PC-3 (cell line): ENCODE measurements at regions not wholly inside any gene's neighbourhood (a gene's known extent, or its start where the extent isn't known, plus 50 kb on each side); places are given as distances from the start of the nearest gene placed in this dataset.

Experiments
- ATAC-seq: fragments of 200-7000 bp; cut with Tn5 transposase; 2 replicates; pipeline ENCODE4 v1.9.1; 2020; ENCODE audit warnings: mild to moderate bottlenecking, moderate library complexity
- BruUV-seq: library from RNA; stranded (reverse); fragments of 400-500 nt; replicated peaks from 2 replicates; lab custom pipeline; 2021; lab: Mats Ljungman, UMichigan
- CTCF ChIA-PET: fragments of 300-600 bp; sonication (Branson Sonifier 250); formaldehyde crosslinking; loops from one replicate; lab custom pipeline; 2022; ENCODE audit warnings: antibody characterized with exemption; lab: Charles Lee
- POLR2A ChIA-PET: fragments of 300-600 bp; sonication (Branson Sonifier 250); formaldehyde crosslinking; loops from one replicate; lab custom pipeline; 2022; ENCODE audit warnings: antibody characterized with exemption; ENCODE audit not compliant: unreplicated experiment; lab: Charles Lee
- DNase-seq: peaks from one replicate; pipeline ENCODE4 v3.0.0-alpha.2; 2015
- H2AFZ ChIP-seq: fragments of 300-600 bp; sonication (generic); 2 replicates; pipeline ENCODE4 v1.6.0; 2016; ENCODE audit warnings: antibody characterized with exemption, low read length
- H3F3A ChIP-seq: fragments of 300-600 bp; sonication (generic); one replicate; pipeline ENCODE4 v1.6.0; 2017; ENCODE audit warnings: antibody characterized with exemption, low read length, control low read depth, mild to moderate bottlenecking; ENCODE audit not compliant: unreplicated experiment
- H3K27ac ChIP-seq: fragments of 300-600 bp; sonication (generic); 2 replicates; pipeline ENCODE4 v1.5.1; 2016; ENCODE audit warnings: mild to moderate bottlenecking, low read length
- H3K27me3 ChIP-seq: fragments of 300-600 bp; sonication (generic); 2 replicates; pipeline ENCODE4 v1.6.1; 2016; ENCODE audit warnings: low read length, mixed read lengths
- H3K36me3 ChIP-seq: fragments of 300-600 bp; sonication (generic); 2 replicates; pipeline ENCODE4 v1.6.1; 2016; ENCODE audit warnings: low read depth, mixed run types, low read length, mixed read lengths
- H3K4me1 ChIP-seq: fragments of 300-600 bp; sonication (generic); 2 replicates; pipeline ENCODE4 v1.5.1; 2016; ENCODE audit warnings: low read length; ENCODE audit not compliant: insufficient read depth
- H3K4me2 ChIP-seq: fragments of 300-600 bp; sonication (generic); 2 replicates; pipeline ENCODE4 v1.6.0; 2016; ENCODE audit warnings: low read length
- H3K4me3 ChIP-seq: fragments of 300-600 bp; sonication (generic); 2 replicates; pipeline ENCODE4 v1.5.1; 2016; ENCODE audit warnings: mild to moderate bottlenecking, low read length, mixed read lengths
- H3K79me2 ChIP-seq: fragments of 300-600 bp; sonication (generic); 2 replicates; pipeline ENCODE4 v1.6.1; 2017; ENCODE audit warnings: low read length, mixed read lengths
- H3K9ac ChIP-seq: fragments of 300-600 bp; sonication (generic); 2 replicates; pipeline ENCODE4 v1.6.0; 2016; ENCODE audit warnings: mild to moderate bottlenecking, low read length
- H3K9me2 ChIP-seq: fragments of 300-600 bp; sonication (generic); replicated peaks from 2 replicates; pipeline ENCODE4 v1.6.1; 2016; ENCODE audit warnings: mixed run types, low read length, mixed read lengths
- H3K9me3 ChIP-seq: fragments of 300-600 bp; sonication (generic); 2 replicates; pipeline ENCODE4 v1.6.1; 2016; ENCODE audit warnings: low read length, mixed read lengths
- H4K20me1 ChIP-seq: fragments of 300-600 bp; sonication (generic); 2 replicates; pipeline ENCODE4 v1.6.1; 2016; ENCODE audit warnings: low read length, mixed read lengths
- EZH2 ChIP-seq: fragments of 300-600 bp; sonication (generic); IDR thresholded peaks from one replicate; pipeline ENCODE4 v1.6.1; 2017; ENCODE audit warnings: antibody characterized with exemption, mild to moderate bottlenecking, low read length; ENCODE audit not compliant: unreplicated experiment
- EZH2phosphoT487 ChIP-seq: fragments of 300-600 bp; sonication (generic); IDR thresholded peaks from 2 replicates; pipeline ENCODE4 v1.6.1; 2018; ENCODE audit warnings: mild to moderate bottlenecking, antibody characterized with exemption, low read length, borderline replicate concordance
- intact Hi-C: fragments of 100-400 bp; cut with micrococcal nuclease; formaldehyde crosslinking; loops from 2 replicates; pipeline ENCODE4 v1.9.0; 2023
- TF ChIP-seq, protein P1 (sequence below): fragments of 300-600 bp; sonication (generic); conservative IDR thresholded peaks from 2 replicates; pipeline ENCODE4 v1.5.1; 2017; ENCODE audit warnings: antibody characterized with exemption, low read depth, mild to moderate bottlenecking, low read length

GRCh38 chr10:57798830-57799229 lies 468.9 kb downstream of the IPMK start:
- Histone ChIP-seq H3K27ac (no peak overlapping the region), H3K9me2 (no peaks in the 10 kb centered on the region), H3K27me3 (no peaks in the 10 kb centered on the region), H3F3A (no peaks in the 10 kb centered on the region), H3K36me3 (no peaks in the 10 kb centered on the region), H3K4me3 (no peak overlapping the region), H3K4me1 (no peaks in the 10 kb centered on the region), H3K79me2 (no peaks in the 10 kb centered on the region), H3K4me2 (no peak overlapping the region), H2AFZ (no peak overlapping the region), H3K9me3 (no peaks in the 10 kb centered on the region), H4K20me1 (no peaks in the 10 kb centered on the region), H3K9ac (no peak overlapping the region)
- BruUV-seq: no TSS peak
- intact Hi-C loops: no loop called here
- DNase-seq (no peak), ATAC-seq (no peak)
- TF ChIP-seq EZH2: no peak
- TF ChIP-seq, protein P1, sequence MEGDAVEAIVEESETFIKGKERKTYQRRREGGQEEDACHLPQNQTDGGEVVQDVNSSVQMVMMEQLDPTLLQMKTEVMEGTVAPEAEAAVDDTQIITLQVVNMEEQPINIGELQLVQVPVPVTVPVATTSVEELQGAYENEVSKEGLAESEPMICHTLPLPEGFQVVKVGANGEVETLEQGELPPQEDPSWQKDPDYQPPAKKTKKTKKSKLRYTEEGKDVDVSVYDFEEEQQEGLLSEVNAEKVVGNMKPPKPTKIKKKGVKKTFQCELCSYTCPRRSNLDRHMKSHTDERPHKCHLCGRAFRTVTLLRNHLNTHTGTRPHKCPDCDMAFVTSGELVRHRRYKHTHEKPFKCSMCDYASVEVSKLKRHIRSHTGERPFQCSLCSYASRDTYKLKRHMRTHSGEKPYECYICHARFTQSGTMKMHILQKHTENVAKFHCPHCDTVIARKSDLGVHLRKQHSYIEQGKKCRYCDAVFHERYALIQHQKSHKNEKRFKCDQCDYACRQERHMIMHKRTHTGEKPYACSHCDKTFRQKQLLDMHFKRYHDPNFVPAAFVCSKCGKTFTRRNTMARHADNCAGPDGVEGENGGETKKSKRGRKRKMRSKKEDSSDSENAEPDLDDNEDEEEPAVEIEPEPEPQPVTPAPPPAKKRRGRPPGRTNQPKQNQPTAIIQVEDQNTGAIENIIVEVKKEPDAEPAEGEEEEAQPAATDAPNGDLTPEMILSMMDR: no peak
- no peak for TF ChIP-seq EZH2phosphoT487
- ChIA-PET CTCF (no interaction called here), POLR2A (interaction anchor here (0.6 kb wide), 1 partner anchor 302 kb away, joined by 5 read pairs; no protein-coding TSS in a partner anchor)

DNA sequence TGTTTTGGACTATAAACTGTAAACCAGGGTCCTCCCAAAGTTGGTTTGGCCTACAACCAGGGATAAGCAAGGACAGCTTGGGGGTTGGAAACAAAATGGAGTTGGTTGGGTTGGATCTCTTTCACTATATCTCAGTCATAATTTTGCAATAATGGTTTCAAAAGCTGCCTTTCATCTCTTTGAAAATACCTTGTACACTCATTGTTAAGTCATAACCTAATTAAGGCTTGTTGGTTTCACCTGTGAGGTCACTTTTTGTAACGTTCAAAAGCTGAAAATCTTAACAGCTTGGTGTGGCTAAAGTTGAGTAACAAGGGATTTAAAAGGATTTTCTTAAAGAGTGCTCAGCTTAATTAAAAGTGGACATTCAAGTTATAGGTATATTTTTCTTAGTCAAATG lies 476.1 kb downstream of the IPMK start:
- no peaks in the 10 kb centered on the region for H3K27me3 ChIP-seq
- no peaks in the 10 kb centered on the region for H4K20me1 ChIP-seq
- no peaks in the 10 kb centered on the region for H3F3A ChIP-seq
- no peak for TF ChIP-seq EZH2phosphoT487
- TF ChIP-seq EZH2: no peak
- TF ChIP-seq, protein P1: no peak
- DNase-seq: peak; percentile 45
- intact Hi-C loops: no loop called here
- ATAC-seq: no peak
- no peaks in the 10 kb centered on the region for H3K79me2 ChIP-seq
- no TSS peak for BruUV-seq
- H3K9ac ChIP-seq: no peak overlapping the region
- peaks cover 13% of the 10 kb centered on the region for H3K4me1 ChIP-seq
- H2AFZ ChIP-seq: no peak overlapping the region; the same call in 1 of the 2 replicates
- no peaks in the 10 kb centered on the region for H3K9me3 ChIP-seq
- POLR2A ChIA-PET: no interaction called here
- H3K27ac ChIP-seq: no peak overlapping the region
- H3K4me2 ChIP-seq: no peak overlapping the region
- CTCF ChIA-PET: no interaction called here
- no peak overlapping the region for H3K4me3 ChIP-seq
- no peaks in the 10 kb centered on the region for H3K36me3 ChIP-seq
- H3K9me2 ChIP-seq: no peaks in the 10 kb centered on the region

- H3K27ac ChIP-seq: no peak overlapping the region
- no peaks in the 10 kb centered on the region for H3K9me2 ChIP-seq
- ATAC-seq (no peak), DNase-seq (no peak)
- CTCF ChIA-PET: no interaction called here
- no peak overlapping the region for H3K4me2 ChIP-seq
- H3K79me2 ChIP-seq: no peaks in the 10 kb centered on the region
- no TSS peak for BruUV-seq
- TF ChIP-seq, protein P1: no peak
- TF ChIP-seq EZH2phosphoT487 (no peak), EZH2 (no peak)
- H3K9me3 ChIP-seq: no peaks in the 10 kb centered on the region
- H3K9ac ChIP-seq: no peak overlapping the region
- H3K4me3 ChIP-seq: no peak overlapping the region
- H3K36me3 ChIP-seq: no peaks in the 10 kb centered on the region
- no peaks in the 10 kb centered on the region for H4K20me1 ChIP-seq
- intact Hi-C loops: no loop called here
- POLR2A ChIA-PET: interaction anchor here (0.6 kb wide), 1 partner anchor 90 kb away, joined by 3 read pairs; no protein-coding TSS in a partner anchor
- no peak overlapping the region for H2AFZ ChIP-seq
- peaks cover 22% of the 10 kb centered on the region for H3K4me1 ChIP-seq
- no peaks in the 10 kb centered on the region for H3F3A ChIP-seq
- H3K27me3 ChIP-seq: no peaks in the 10 kb centered on the region
Observed at GRCh38 chr10:57790703-57791102, 477.0 kb downstream of the IPMK start.
